Neuronal stem cell (in vitro differentiated cells): ENCODE measurements at regions not wholly inside any gene's neighbourhood (a gene's known extent, or its start where the extent isn't known, plus 50 kb on each side); places are given as distances from the start of the nearest gene placed in this dataset.
"Not testable (repeated sequence)": the region's sequence is repeated elsewhere in the genome, so short reads cannot be mapped to it uniquely, and the experiment has no call there.

ENCODE experiments used
- DNase-seq: peaks from one replicate; pipeline ENCODE4 v3.0.0-alpha.2; 2013; ENCODE audit warnings: low spot score
- H2AFZ ChIP-seq: one replicate; pipeline ENCODE4 v1.6.1; 2013; ENCODE audit warnings: mild to moderate bottlenecking, low read length, inconsistent platforms
- H2AK5ac ChIP-seq: 2 replicates; pipeline ENCODE4 v1.6.1; 2013; ENCODE audit warnings: low read depth, mild to moderate bottlenecking, inconsistent platforms, low read length, moderate library complexity, mixed read lengths
- H2BK120ac ChIP-seq: 2 replicates; pipeline ENCODE4 v1.6.1; 2013; ENCODE audit warnings: low read depth, mild to moderate bottlenecking, inconsistent platforms, low read length, moderate library complexity, mixed read lengths
- H2BK12ac ChIP-seq: one replicate; pipeline ENCODE4 v1.6.1; 2013; ENCODE audit warnings: low read length, inconsistent platforms
- H2BK15ac ChIP-seq: 2 replicates; pipeline ENCODE4 v1.6.1; 2013; ENCODE audit warnings: mild to moderate bottlenecking, low read length, inconsistent platforms, mixed read lengths
- H2BK5ac ChIP-seq: one replicate; pipeline ENCODE4 v1.6.1; 2013; ENCODE audit warnings: inconsistent platforms, mild to moderate bottlenecking, low read length, moderate library complexity
- H3K14ac ChIP-seq: one replicate; pipeline ENCODE4 v1.6.1; 2013; ENCODE audit warnings: low read length, inconsistent platforms
- H3K18ac ChIP-seq: 2 replicates; pipeline ENCODE4 v1.6.1; 2013; ENCODE audit warnings: low read length, inconsistent platforms
- H3K23ac ChIP-seq: 2 replicates; pipeline ENCODE4 v1.6.1; 2013; ENCODE audit warnings: low read depth, mild to moderate bottlenecking, mixed read lengths, low read length, inconsistent platforms; ENCODE audit not compliant: poor library complexity
- H3K27ac ChIP-seq: replicated peaks from 3 replicates; pipeline ENCODE4 v1.5.1; 2013; ENCODE audit warnings: low read length, inconsistent platforms
- H3K27me3 ChIP-seq, 3 experiments: 2 replicates each; pipeline ENCODE4 v1.6.1; 2013; ENCODE audit warnings: low read length in 3 of 3, mild to moderate bottlenecking in 2 of 3, inconsistent platforms in 1 of 3, low read depth in 1 of 3, mixed read lengths in 1 of 3, moderate library complexity in 1 of 3; ENCODE audit not compliant: control insufficient read depth in 3 of 3, insufficient read depth in 3 of 3
- H3K36me3 ChIP-seq, 2 donors: replicated peaks in 1 of 2; 2 replicates each; pipeline ENCODE4 v1.6.1; 2013; ENCODE audit warnings: low read length in 2 of 2; ENCODE audit not compliant: control insufficient read depth in 2 of 2, insufficient read depth in 2 of 2
- H3K4ac ChIP-seq: 2 replicates; pipeline ENCODE4 v1.6.1; 2013; ENCODE audit warnings: inconsistent platforms, mild to moderate bottlenecking, low read length, moderate library complexity
- H3K4me1 ChIP-seq, 2 donors: 1 replicate in 1 of 2; 2 replicates in 1 of 2; pipeline ENCODE4 v1.6.1; 2013; ENCODE audit warnings: low read length in 2 of 2, low read depth in 1 of 2; ENCODE audit not compliant: control insufficient read depth in 2 of 2, insufficient read depth in 1 of 2
- H3K4me2 ChIP-seq: one replicate; pipeline ENCODE4 v1.6.1; 2013; ENCODE audit warnings: mild to moderate bottlenecking, low read length, inconsistent platforms; ENCODE audit not compliant: insufficient read depth, poor library complexity, severe bottlenecking
- H3K4me3 ChIP-seq, 2 donors: 2 replicates each; pipeline ENCODE4 v1.5.1; 2013; ENCODE audit warnings: low read length in 2 of 2, mild to moderate bottlenecking in 2 of 2, inconsistent platforms in 1 of 2, moderate library complexity in 1 of 2
- H3K79me1 ChIP-seq: one replicate; pipeline ENCODE4 v1.6.1; 2013; ENCODE audit warnings: low read depth, mild to moderate bottlenecking, inconsistent platforms, low read length, moderate library complexity
- H3K9ac ChIP-seq: one replicate; pipeline ENCODE4 v1.6.1; 2013; ENCODE audit warnings: mild to moderate bottlenecking, low read depth, low read length, inconsistent platforms; ENCODE audit not compliant: poor library complexity
- H3K9me3 ChIP-seq, 2 donors: replicated peaks in 1 of 2; 2 replicates each; pipeline versions ENCODE3 to v1.6.1; 2013; ENCODE audit warnings: low read length in 2 of 2, mild to moderate bottlenecking in 2 of 2, inconsistent platforms in 1 of 2, low read depth in 1 of 2, mixed read lengths in 1 of 2, moderate library complexity in 1 of 2; ENCODE audit not compliant: control insufficient read depth in 2 of 2, insufficient read depth in 1 of 2
- H4K8ac ChIP-seq: one replicate; pipeline ENCODE4 v1.6.1; 2013; ENCODE audit warnings: low read depth, mild to moderate bottlenecking, inconsistent platforms, low read length, moderate library complexity
- H4K91ac ChIP-seq: one replicate; pipeline ENCODE4 v1.6.1; 2013; ENCODE audit warnings: low read length, low read depth, mild to moderate bottlenecking, inconsistent platforms; ENCODE audit not compliant: poor library complexity
- WGBS, 2 donors: extraction: QIAGEN DNeasy Blood & Tissue Kit; methylation state at CpG; one replicate each; pipeline ENCODE4 v1.1.7; 2013; ENCODE audit warnings: missing lambda C conversion rate in 2 of 2, mixed read lengths in 1 of 2; ENCODE audit not compliant: insufficient read length in 2 of 2, insufficient replicate concordance in 1 of 2; ENCODE audit errors: extremely low coverage in 2 of 2; 5-methylcytosine and 5-hydroxymethylcytosine counted together

DNA sequence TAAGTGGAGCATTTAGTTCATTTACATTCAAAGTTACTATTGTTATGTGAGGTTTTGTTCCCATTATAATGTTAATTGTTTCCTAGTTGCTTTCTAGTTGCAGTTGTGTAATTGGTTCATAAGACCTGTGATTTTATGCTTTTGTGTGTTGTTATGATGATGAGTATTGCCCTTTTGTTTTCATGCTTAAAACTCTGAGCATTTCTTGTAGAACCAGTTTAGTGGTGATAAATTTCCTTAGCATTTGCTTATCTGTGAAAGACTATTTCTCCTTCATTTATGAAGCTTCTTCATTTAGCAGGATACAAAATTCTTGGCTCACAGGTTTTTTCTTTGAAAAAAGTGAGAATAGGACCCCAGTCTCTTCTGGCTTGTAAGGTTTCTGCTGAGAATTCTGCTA is 274.8 kb upstream of the SPAG17 start:
- Histone ChIP-seq H2BK15ac (no peak overlapping the region), H3K4me2 (no peak overlapping the region), H3K23ac (no peak overlapping the region), H2AK5ac (no peak overlapping the region), H4K8ac (no peak overlapping the region), H3K14ac (no peak overlapping the region), H3K79me1 (no peaks in the 10 kb centered on the region), H3K4me3 (no peak overlapping the region), H2AFZ (no peak overlapping the region), H3K27me3 (no peaks in the 10 kb centered on the region), H2BK5ac (no peak overlapping the region), H2BK120ac (no peak overlapping the region), H2BK12ac (no peak overlapping the region), H3K4ac (no peak overlapping the region), H3K27ac (no peak overlapping the region), H3K18ac (no peak overlapping the region), H3K9me3 (no peaks in the 10 kb centered on the region), H3K36me3 (no peaks in the 10 kb centered on the region), H3K9ac (no peak overlapping the region), H3K4me1 (no peaks in the 10 kb centered on the region), H4K91ac (no peak overlapping the region)
- no peak for DNase-seq

DNA sequence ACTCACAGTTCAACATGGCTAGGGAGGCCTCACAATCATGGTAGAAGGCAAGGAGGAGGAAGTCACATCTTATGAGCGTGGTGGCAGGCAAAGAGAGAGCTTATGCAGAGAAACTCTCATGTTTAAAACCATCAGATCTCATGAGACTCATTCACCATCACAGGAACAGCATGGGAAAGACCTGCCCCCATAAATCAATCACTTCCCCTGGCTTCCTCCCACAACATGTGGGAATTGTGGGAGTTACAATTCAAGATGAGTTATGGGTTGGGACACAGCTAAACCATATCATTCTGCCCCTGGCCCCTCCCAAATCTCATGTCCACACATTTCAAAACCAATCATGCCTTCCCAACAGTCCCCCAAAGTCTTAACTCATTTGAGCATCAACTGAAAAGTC is 268.8 kb upstream of the SPAG17 start:
- not testable (repeated sequence) for H3K4me1 ChIP-seq, H3K27me3 ChIP-seq, H3K9ac ChIP-seq, H2AFZ ChIP-seq, H3K9me3 ChIP-seq, H3K36me3 ChIP-seq, H3K4me2 ChIP-seq, H2BK12ac ChIP-seq, H2BK5ac ChIP-seq, H3K27ac ChIP-seq, H2AK5ac ChIP-seq, H2BK120ac ChIP-seq, H3K23ac ChIP-seq, H4K8ac ChIP-seq, H4K91ac ChIP-seq, DNase-seq, H3K4me3 ChIP-seq, H3K18ac ChIP-seq, H3K14ac ChIP-seq, H2BK15ac ChIP-seq, H3K79me1 ChIP-seq, H3K4ac ChIP-seq
- WGBS, 2 donors, result no CpG with 5 or more reads among the region's 1 CpG

DNA sequence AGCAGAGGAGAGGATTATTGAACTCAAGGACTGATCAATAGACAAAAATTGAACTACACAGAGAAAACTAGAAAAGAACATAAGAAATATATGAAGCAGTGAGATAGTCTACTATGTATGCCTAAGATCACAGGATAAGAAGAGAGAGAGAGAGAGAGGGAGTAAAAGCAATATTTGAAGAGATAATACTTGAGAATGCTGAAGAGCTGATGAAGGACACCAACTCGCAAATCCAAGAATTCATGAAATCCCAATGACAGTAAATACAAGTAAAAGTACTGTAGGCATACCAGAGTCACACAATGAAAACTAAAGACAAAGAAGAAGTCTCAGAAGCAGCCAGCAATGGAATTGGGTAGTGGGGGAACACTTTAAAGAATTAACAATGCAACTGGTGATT is 260.1 kb upstream of the SPAG17 start:
- Histone ChIP-seq H3K79me1 (no peaks in the 10 kb centered on the region), H3K27me3 (no peaks in the 10 kb centered on the region), H3K36me3 (no peaks in the 10 kb centered on the region), H2BK15ac (no peak overlapping the region), H3K4ac (no peak overlapping the region), H3K4me2 (no peak overlapping the region), H2AK5ac (no peak overlapping the region), H3K9me3 (no peaks in the 10 kb centered on the region), H2AFZ (no peak overlapping the region), H3K14ac (no peak overlapping the region), H3K4me3 (no peak overlapping the region), H4K8ac (no peak overlapping the region), H2BK120ac (no peak overlapping the region), H3K23ac (no peak overlapping the region), H3K4me1 (no peaks in the 10 kb centered on the region), H2BK12ac (no peak overlapping the region), H4K91ac (no peak overlapping the region), H3K27ac (no peak overlapping the region), H3K18ac (no peak overlapping the region), H2BK5ac (no peak overlapping the region), H3K9ac (no peak overlapping the region)
- DNase-seq, result no peak
- WGBS, 2 donors, result no CpG with 5 or more reads among the region's 1 CpG

DNA sequence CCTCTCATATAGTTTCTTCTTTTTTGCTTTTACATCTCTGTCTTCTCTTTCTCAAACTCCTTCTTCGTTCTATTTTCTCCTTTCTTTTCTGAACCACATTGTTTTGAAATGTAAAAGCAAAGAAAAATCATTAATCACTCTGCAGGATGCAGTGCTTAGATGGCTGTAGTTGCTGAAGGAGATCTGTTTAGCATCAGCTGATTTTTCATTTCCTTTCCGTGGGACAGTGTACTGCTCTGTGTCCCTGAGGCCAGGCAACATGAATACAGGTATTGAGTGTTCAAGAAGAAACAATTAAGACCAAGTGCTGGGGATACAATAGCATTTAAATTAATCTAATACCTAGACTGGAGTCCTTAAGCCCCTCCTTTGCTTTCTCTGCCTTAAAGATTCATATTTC is 257.2 kb upstream of the SPAG17 start:
- no peaks in the 10 kb centered on the region for H3K36me3 ChIP-seq
- no peak overlapping the region for H2BK5ac ChIP-seq
- no peak overlapping the region for H2BK120ac ChIP-seq
- no peak for DNase-seq
- no peak overlapping the region for H3K18ac ChIP-seq
- H2AFZ ChIP-seq, result no peak overlapping the region
- no peak overlapping the region for H3K23ac ChIP-seq
- H3K14ac ChIP-seq, result no peak overlapping the region
- no peaks in the 10 kb centered on the region for H3K9me3 ChIP-seq
- H3K4me1 ChIP-seq, result no peaks in the 10 kb centered on the region
- no peak overlapping the region for H3K4ac ChIP-seq
- no peaks in the 10 kb centered on the region for H3K79me1 ChIP-seq
- H2BK15ac ChIP-seq, result no peak overlapping the region
- H3K4me3 ChIP-seq, result no peak overlapping the region
- WGBS, 2 donors, result 100% methylated on average over 1 of the region's 2 CpGs; no CpG with 5 or more reads in 1 of the 2 donors
- no peak overlapping the region for H3K9ac ChIP-seq
- H2BK12ac ChIP-seq, result no peak overlapping the region
- no peaks in the 10 kb centered on the region for H3K27me3 ChIP-seq
- H2AK5ac ChIP-seq, result no peak overlapping the region
- no peak overlapping the region for H4K91ac ChIP-seq
- H4K8ac ChIP-seq, result no peak overlapping the region
- no peak overlapping the region for H3K27ac ChIP-seq
- H3K4me2 ChIP-seq, result no peak overlapping the region
